GM21390 (cell line): ENCODE measurements at regions not wholly inside any gene's neighbourhood (a gene's known extent, or its start where the extent isn't known, plus 50 kb on each side); places are given as distances from the start of the nearest gene placed in this dataset.

Experiments used
- ATAC-seq: cut with Tn5 transposase; IDR thresholded peaks from one replicate; pipeline ENCODE4 v1.9.1; 2021; ENCODE audit not compliant: unreplicated experiment

DNA sequence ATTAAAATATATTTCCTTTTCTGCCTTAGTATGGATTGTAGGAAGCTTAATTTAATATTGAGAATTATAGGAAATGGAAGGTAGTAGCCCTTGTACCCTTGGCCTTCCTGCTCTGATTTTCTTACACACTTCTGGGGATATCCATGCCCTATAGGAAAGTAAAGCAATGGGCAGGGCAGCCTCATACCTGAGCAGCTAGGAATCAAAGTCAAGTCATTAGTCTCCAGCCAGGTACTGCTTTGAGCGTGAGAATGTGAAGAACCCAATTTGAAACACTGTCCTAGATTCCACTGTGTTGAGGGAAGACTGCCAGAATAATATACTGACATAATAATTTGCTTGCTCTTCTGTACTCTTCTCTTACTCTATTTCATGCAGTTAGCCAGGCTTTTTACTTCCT is 51.0 kb upstream of the L3MBTL3 start:
- ATAC-seq: no peak

DNA sequence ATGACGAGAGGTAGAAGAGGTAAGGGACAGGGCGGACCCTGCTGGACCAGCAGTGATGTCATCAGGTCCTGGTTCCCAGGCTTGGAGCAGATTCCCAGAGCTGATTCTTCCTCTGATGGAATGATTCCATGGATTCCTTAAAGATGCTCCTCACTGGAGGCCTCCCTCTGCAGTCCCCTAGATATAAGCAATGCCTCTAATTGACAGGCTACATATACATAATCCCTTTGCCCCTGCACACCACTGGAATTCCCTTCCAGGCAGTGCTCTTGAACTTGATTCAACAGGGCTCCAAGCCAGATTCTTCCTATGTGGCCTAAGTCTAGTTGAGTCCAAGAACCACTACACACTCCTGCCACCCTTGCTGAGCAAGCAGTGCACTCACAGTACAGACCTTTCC is 52.3 kb upstream of the L3MBTL3 start:
- no peak for ATAC-seq

DNA sequence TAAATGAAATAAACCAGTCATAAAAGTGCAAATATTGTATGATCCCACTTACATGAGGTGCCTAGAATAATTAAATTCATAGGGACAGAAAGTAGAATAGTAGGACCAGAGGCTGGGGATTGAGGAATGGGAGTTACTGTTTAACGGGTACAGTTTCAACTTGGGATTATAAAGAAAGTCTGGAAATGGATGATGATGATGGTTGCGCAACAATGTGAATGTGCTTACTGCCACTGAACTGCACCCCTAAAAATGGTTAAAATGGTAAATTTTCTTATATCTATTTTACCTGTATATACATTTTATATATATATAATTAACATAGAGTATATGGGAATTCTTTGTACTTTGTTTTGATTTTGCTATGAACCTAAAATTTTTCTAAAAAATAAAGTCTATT is 53.3 kb upstream of the L3MBTL3 start:
- no peak for ATAC-seq

DNA sequence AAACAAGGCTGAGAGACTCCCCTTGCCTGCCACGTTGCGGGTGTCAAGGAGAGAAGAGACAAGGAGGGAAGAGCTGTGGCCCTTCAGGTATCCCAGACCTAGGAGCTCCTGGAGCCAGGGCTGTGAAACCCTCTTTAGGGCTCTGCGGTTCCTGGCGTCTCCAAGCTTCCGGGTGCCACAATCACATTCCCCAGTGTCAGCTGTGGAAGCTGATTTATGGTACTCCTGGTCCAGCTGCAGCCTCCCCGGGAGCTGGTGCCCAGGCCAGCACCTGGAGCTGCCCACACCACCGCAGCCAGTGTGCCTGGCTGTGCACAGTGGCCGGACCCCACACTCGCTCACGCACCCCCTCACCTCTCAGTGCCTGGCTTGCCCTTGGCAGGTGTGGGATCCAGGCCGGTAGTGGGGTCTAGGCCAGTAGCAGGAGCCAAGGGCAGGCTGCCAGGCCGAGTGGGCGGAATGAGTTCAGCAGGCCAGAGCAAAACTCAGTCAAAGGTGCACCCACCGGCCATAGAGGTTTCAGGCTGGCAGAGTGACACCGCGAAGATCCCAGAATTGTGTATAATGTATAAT is 58.9 kb upstream of the L3MBTL3 start:
- no peak for ATAC-seq

- ATAC-seq: no peak
Observed at GRCh38 chr6:129957941-129958898, 60.2 kb upstream of the L3MBTL3 start.

- no peak for ATAC-seq
Observed at GRCh38 chr6:129955584-129955983, 62.8 kb upstream of the L3MBTL3 start.

DNA sequence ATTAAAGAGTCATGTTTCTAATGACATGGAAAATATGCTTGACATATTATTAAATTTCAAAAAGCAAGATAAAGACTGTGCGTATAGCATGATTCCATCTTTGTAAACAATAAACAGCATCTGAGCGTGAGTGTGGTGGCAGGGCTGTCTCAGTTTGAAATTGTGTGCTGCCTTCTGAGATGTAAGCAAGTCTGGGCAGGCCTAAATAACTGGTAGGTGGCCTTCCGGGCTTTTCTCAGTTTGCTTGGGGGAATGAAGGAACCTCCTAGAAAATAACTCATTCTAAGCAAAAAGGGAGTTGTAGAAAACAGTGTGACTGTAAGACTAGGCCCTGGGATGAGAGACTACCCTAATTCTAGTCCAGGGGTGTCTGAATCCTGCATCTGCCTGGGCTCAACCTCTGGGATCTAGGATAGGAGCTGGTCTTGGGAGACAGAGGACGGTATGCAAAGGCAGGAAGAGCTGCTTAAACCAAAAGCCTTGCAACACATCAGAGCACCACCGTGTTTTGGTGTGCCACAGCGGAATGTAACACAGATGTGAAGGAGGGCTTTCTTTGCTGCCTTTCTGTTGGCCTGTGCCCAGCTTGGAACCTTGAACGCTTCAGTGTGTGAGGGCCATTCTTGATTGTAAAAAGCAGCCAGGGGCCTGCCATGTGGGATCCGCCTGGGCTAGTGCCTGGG is 63.5 kb upstream of the L3MBTL3 start:
- ATAC-seq: no peak

DNA sequence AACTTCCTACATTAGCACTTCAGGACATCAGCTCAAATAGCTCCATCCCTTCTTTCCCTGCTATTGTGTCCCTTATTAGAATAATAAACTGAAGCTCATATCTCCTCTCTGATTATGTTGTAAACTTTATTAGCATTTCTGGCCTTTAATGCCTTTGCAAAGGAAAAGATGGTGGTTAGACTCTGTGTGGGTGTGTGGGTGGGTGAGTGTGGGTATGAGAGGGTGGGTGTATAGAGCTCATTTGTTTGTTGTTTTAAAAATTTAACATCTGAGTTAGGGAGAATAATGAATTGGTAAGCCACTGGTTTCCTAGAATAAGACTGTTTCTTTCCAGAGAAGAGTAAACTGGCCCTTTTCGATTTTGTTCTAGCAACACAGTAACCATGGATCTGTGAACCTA is 70.6 kb upstream of the L3MBTL3 start:
- no peak for ATAC-seq

GRCh38 chr6:129946439-129947140 is 71.8 kb upstream of the L3MBTL3 start:
- ATAC-seq: no peak

DNA sequence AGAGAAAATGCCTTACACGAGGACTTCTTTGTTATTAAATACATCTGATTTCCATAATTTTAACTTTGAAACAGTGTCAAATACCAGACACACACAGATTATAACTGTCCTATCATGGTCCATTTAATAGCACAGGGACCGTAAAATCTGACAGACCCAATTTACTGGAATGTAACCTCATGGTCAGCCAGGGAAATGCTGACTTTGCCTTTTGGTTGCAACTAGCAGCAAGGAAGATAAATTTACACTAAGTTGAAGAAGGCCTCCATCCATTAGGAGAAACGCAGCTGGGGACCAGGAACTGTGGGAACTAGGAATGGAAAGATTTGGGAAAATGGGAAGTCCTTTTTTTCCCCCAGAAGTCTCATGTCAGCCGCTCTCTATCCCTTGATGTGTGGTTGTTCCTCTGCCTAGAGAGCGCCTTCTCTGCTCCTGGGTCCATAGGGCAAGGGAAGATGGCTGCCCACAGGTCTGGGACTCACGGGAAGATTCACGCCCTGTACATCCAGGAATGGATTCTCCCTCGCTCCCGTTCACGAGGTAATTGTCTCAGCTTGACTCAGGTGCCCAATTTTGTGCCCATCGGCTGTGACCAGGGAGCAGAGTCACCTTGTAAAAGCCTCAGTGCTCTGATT is 74.6 kb upstream of the L3MBTL3 start:
- no peak for ATAC-seq

DNA sequence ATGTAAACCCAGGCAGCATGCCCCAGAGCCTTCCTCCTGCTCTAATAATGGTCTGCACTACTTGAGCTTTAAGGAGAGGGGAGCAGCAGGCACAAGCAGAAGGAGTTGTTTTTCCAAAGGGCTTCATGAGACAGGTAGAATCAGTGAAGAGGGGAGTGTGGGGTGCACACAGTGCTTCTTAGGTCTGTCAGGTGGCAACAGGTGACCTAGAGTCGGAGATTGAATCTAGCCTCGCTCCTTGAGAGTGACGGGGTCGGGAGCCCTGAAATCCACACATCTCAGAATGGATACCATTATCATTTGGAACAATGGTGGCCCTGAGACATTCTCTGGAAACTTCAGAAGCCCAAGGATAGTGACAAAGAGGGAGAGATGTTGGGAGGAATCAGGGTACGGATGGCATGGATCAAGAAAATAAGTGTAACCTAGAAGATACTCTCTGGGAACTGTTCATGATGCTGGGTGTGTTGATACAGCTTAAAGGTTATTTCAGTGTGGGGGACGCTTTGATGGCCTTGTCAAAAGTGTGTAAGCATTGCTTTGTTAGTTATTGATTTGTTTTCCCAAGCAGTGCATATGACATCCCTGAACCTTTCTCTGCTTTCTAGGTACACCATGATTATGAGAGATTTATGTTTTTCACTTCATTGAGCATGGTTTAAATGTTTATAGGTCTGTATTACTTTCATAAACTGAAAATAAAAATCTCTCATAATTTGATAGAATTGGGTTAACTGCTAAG is 77.8 kb upstream of the L3MBTL3 start:
- no peak for ATAC-seq

DNA sequence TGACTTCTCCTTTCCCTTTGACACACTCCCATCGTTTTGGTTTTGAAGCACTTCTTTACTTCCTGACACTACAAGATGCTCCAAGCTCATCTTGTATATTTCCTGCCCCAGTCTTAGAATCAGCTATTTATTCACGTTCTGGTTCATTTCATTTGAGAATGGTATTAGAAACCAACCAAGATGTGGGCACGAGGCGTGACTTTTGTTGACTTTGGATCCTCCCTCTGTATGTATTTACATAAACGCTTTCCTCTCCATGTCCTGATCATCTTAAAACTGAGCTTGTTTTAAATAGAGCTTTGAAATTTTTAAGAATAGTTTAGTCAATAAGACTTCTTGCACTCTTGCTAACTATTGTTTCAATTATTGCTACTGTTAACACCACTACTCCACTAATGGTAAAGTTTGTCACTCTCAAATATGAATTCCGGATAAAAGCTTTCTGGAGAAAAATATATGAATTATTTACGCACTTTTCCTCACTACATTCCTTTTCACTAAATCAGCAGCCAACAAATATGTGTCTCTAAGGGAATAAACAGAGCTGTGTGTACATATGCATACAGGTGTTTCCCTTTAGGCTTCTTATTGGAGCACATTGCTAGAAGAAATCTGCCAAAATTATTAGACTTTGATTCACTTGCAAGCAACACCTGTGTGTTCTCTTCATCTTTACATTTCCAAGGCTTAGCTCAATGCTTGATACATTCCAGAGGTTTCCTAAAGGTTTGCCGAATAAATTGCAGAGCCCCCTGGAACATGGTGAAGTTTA is 77.3 kb upstream of the TMEM244 start:
- no peak for ATAC-seq

DNA sequence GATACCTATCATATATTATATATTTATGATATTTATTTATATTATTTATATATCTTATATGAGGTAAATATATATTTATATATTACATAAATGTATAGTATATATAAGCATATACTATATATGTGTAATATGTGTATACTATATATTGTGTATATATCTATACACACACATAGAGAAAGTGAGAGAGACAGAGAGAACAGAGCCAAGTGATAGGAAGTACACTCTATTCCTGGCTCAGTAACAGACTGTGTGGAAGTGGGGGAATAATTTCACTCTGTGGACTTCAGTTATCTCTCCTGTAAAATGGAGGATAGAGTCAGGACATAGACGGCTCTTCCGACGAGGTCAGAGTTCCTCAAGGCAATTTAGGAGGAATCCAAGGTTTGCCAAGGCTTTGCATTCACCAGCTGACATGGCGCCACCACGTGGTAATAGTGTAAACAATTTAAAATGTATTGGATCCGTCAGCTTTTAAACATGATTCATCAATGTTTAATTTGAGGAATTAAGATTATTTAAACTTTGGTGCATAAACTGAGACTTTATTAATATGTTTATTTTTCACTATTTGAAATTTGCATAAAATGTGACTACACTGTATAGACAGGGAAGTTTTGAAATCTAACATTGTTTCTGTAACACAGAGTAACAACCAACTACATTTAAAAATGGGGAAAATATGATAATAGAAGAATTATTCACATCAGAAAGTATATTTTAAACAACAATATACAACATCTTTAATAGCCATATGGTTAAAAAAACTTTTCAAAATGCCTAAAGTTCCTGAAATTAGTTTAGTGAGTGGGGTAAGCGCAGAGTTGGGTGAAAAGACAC is 75.4 kb upstream of the TMEM244 start:
- peak; percentile 89 for ATAC-seq

- no peak for ATAC-seq
Observed at GRCh38 chr6:129932321-129932720, 71.2 kb upstream of the TMEM244 start.

DNA sequence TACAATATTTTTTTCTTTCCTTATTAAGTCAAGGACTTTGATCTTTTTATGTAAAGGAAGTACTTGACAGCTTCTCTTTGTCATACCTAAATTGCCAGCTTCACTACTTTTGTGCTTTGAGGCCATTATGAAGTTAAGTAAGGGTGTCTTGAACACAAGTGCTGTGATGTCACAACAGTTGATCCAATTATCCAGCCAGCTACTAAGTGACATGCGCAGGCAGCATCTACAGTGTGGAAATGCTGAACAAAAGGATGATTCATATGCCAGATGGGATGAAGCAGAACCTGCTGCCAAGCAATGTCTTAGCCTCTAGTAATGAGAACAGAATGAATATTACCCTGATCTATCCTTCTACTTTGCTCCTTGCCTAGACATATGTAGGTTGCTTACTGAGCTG is 68.3 kb upstream of the TMEM244 start:
- ATAC-seq: no peak

- no peak for ATAC-seq
Observed at GRCh38 chr6:129923530-129924250, 62.6 kb upstream of the TMEM244 start.

GRCh38 chr6:129921169-129921817 is 60.2 kb upstream of the TMEM244 start:
- no peak for ATAC-seq
